ENCODE measurements at regions not wholly inside any gene's neighbourhood (a gene's known extent, or its start where the extent isn't known, plus 50 kb on each side); places are given as distances from the start of the nearest gene placed in this dataset.

- DNase-seq (ENCODE audit: low read depth in 3 of 3, low spot score in 1 of 3) = no peak
Measured at GRCh38 chr3:6526321-6526720, 334.6 kb upstream of the GRM7 start.

GRCh38 chr3:6526861-6527260 is 334.1 kb upstream of the GRM7 start:
- DNase-seq (ENCODE audit: low read depth in 3 of 3, low spot score in 1 of 3) = no peak

GRCh38 chr3:6528951-6529350 is 332.0 kb upstream of the GRM7 start:
- DNase-seq (ENCODE audit: low read depth in 3 of 3, low spot score in 1 of 3) = no peak

GRCh38 chr3:6531153-6531552 is 329.8 kb upstream of the GRM7 start:
- no peak for DNase-seq (ENCODE audit: low read depth in 3 of 3, low spot score in 1 of 3)

GRCh38 chr3:6532101-6532500 is 328.8 kb upstream of the GRM7 start:
- no peak for DNase-seq (ENCODE audit: low read depth in 3 of 3, low spot score in 1 of 3)

GRCh38 chr3:6540981-6541380 is 319.9 kb upstream of the GRM7 start:
- DNase-seq (ENCODE audit: low read depth in 3 of 3, low spot score in 1 of 3) = no peak

- no peak for DNase-seq (ENCODE audit: low read depth in 3 of 3, low spot score in 1 of 3)
Measured at GRCh38 chr3:6542795-6543194, 318.1 kb upstream of the GRM7 start.

- no peak for DNase-seq (ENCODE audit: low read depth in 3 of 3, low spot score in 1 of 3)
Measured at GRCh38 chr3:6549296-6549695, 311.6 kb upstream of the GRM7 start.

- no peak for DNase-seq (ENCODE audit: low read depth in 3 of 3, low spot score in 1 of 3)
Measured at GRCh38 chr3:6551165-6551564, 309.8 kb upstream of the GRM7 start.

- no peak for DNase-seq (ENCODE audit: low read depth in 3 of 3, low spot score in 1 of 3)
Measured at GRCh38 chr3:6560259-6560658, 300.7 kb upstream of the GRM7 start.

- no peak for DNase-seq (ENCODE audit: low read depth in 3 of 3, low spot score in 1 of 3)
Measured at GRCh38 chr3:6567241-6567640, 293.7 kb upstream of the GRM7 start.

- no peak for DNase-seq (ENCODE audit: low read depth in 3 of 3, low spot score in 1 of 3)
Measured at GRCh38 chr3:6568999-6569493, 291.9 kb upstream of the GRM7 start.

GRCh38 chr3:6571448-6571847 is 289.5 kb upstream of the GRM7 start:
- no peak for DNase-seq (ENCODE audit: low read depth in 3 of 3, low spot score in 1 of 3)

- DNase-seq (ENCODE audit: low read depth in 3 of 3, low spot score in 1 of 3) = no peak
Measured at GRCh38 chr3:6577584-6577983, 283.3 kb upstream of the GRM7 start.

GRCh38 chr3:6578526-6578925 is 282.4 kb upstream of the GRM7 start:
- no peak for DNase-seq (ENCODE audit: low read depth in 3 of 3, low spot score in 1 of 3)

GRCh38 chr3:6580808-6581207 is 280.1 kb upstream of the GRM7 start:
- no peak for DNase-seq (ENCODE audit: low read depth in 3 of 3, low spot score in 1 of 3)

GRCh38 chr3:6585360-6585759 is 275.6 kb upstream of the GRM7 start:
- DNase-seq (ENCODE audit: low read depth in 3 of 3, low spot score in 1 of 3) = no peak

- DNase-seq (ENCODE audit: low read depth in 3 of 3, low spot score in 1 of 3) = no peak
Measured at GRCh38 chr3:6600237-6600636, 260.7 kb upstream of the GRM7 start.

- no peak for DNase-seq (ENCODE audit: low read depth in 3 of 3, low spot score in 1 of 3)
Measured at GRCh38 chr3:6601374-6601773, 259.5 kb upstream of the GRM7 start.

GRCh38 chr3:6602329-6602728 is 258.6 kb upstream of the GRM7 start:
- DNase-seq (ENCODE audit: low read depth in 3 of 3, low spot score in 1 of 3) = no peak

- DNase-seq (ENCODE audit: low read depth in 3 of 3, low spot score in 1 of 3) = no peak
Measured at GRCh38 chr3:6605227-6605626, 255.7 kb upstream of the GRM7 start.

GRCh38 chr3:6608843-6609242 is 252.1 kb upstream of the GRM7 start:
- no peak for DNase-seq (ENCODE audit: low read depth in 3 of 3, low spot score in 1 of 3)

- no peak for DNase-seq (ENCODE audit: low read depth in 3 of 3, low spot score in 1 of 3)
Measured at GRCh38 chr3:6612034-6612616, 248.8 kb upstream of the GRM7 start.

GRCh38 chr3:6622260-6622659 is 238.7 kb upstream of the GRM7 start:
- DNase-seq (ENCODE audit: low read depth in 3 of 3, low spot score in 1 of 3) = no peak
